ENCODE measurements at regions not wholly inside any gene's neighbourhood (a gene's known extent, or its start where the extent isn't known, plus 50 kb on each side); places are given as distances from the start of the nearest gene placed in this dataset.

DNA sequence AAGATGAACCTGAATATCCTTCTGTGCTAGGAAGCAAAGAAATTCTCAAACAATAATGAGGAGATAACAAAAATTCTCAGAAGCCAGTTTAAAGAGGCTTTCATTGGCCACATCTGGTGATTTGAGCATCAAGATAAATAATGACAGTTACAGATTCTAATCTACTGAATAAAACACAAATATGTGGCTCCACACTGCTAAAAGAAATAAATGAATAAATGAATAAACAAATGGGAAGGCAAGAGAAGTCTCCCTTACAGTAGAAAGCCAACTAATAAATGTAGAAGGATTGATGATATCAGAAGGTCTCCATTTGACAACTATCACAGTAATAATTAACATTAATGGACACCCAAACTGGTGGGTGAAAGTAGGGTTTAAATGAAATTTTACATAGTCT is 54.6 kb upstream of the ADAM23 start:
- TF ChIP-seq, protein P1, sequence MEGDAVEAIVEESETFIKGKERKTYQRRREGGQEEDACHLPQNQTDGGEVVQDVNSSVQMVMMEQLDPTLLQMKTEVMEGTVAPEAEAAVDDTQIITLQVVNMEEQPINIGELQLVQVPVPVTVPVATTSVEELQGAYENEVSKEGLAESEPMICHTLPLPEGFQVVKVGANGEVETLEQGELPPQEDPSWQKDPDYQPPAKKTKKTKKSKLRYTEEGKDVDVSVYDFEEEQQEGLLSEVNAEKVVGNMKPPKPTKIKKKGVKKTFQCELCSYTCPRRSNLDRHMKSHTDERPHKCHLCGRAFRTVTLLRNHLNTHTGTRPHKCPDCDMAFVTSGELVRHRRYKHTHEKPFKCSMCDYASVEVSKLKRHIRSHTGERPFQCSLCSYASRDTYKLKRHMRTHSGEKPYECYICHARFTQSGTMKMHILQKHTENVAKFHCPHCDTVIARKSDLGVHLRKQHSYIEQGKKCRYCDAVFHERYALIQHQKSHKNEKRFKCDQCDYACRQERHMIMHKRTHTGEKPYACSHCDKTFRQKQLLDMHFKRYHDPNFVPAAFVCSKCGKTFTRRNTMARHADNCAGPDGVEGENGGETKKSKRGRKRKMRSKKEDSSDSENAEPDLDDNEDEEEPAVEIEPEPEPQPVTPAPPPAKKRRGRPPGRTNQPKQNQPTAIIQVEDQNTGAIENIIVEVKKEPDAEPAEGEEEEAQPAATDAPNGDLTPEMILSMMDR (conservative IDR thresholded peaks at IDR 0.05) = no peak
- Histone ChIP-seq H3K4ac (ENCODE audit: low read depth, low read length) (no peak overlapping the region), H3K14ac (ENCODE audit: insufficient read depth, low read length) (no peak overlapping the region), H3K79me2 (ENCODE audit: insufficient read depth, low read length) (no peaks in the 10 kb centered on the region), H3K4me2 (ENCODE audit: insufficient read depth, insufficient read length, low read length) (no peak overlapping the region), H4K8ac (replicated peaks; ENCODE audit: insufficient read length, low read depth, low read length) (no peak overlapping the region), H2AK5ac (ENCODE audit: insufficient read length, low read length) (no peak overlapping the region), H3K27me3 (ENCODE audit: insufficient read depth, low read length) (no peaks in the 10 kb centered on the region), H2BK120ac (ENCODE audit: low read depth, low read length, poor library complexity, severe bottlenecking) (no peak overlapping the region), H3K4me1 (ENCODE audit: insufficient read depth, low read length) (no peaks in the 10 kb centered on the region), H4K91ac (ENCODE audit: insufficient read length, low read depth, low read length) (no peak overlapping the region), H4K20me1 (ENCODE audit: control insufficient read depth, insufficient read depth, insufficient read length) (no peaks in the 10 kb centered on the region), H3K56ac (ENCODE audit: insufficient read length, low read depth, low read length) (no peak overlapping the region), H2BK15ac (ENCODE audit: low read depth, low read length) (no peak overlapping the region), H3K9ac (ENCODE audit: extremely low read depth, insufficient read length, low read length) (no peak overlapping the region), H3K9me3 (ENCODE audit: control insufficient read depth, low read depth, low read length) (no peaks in the 10 kb centered on the region), H3K23ac (ENCODE audit: insufficient read length, low read depth, low read length) (no peak overlapping the region), H3K79me1 (ENCODE audit: insufficient read depth, low read depth, low read length, poor library complexity, severe bottlenecking) (no peaks in the 10 kb centered on the region), H3K23me2 (ENCODE audit: insufficient read length, low read depth, low read length, poor library complexity, severe bottlenecking) (no peaks in the 10 kb centered on the region), H2BK12ac (ENCODE audit: insufficient read length, low read depth, low read length) (no peak overlapping the region), H3K27ac (ENCODE audit: insufficient read length, low read depth, low read length) (no peak overlapping the region), H4K5ac (ENCODE audit: insufficient read length, low read depth, low read length) (no peak overlapping the region), H2AFZ (ENCODE audit: low read length) (no peak overlapping the region), H2BK5ac (ENCODE audit: insufficient read length, low read length) (no peak overlapping the region), H3T11ph (ENCODE audit: low read length) (no peak overlapping the region), H2BK20ac (ENCODE audit: low read depth, low read length, poor library complexity, severe bottlenecking) (no peak overlapping the region), H3K18ac (ENCODE audit: insufficient read length, low read depth, low read length) (no peak overlapping the region)
- no peak for DNase-seq
- no peak overlapping the region for H3K4me3 Mint-ChIP-seq
- H3K4me1 Mint-ChIP-seq = no peaks in the 10 kb centered on the region
- H3K36me3 Mint-ChIP-seq (ENCODE audit: insufficient read depth in 1 of 3, low read depth in 3 of 3) = peaks cover under 1 to 10% (median 2%) of the 10 kb centered on the region in 3 experiments
- no peak overlapping the region for H3K27ac Mint-ChIP-seq
- H3K9me3 Mint-ChIP-seq = peaks cover 9 to 13% of the 10 kb centered on the region in 2 experiments
- H3K27me3 Mint-ChIP-seq (ENCODE audit: low read depth) = no peaks in the 10 kb centered on the region; the same call in 1 of the 2 replicates
